ENCODE measurements at regions not wholly inside any gene's neighbourhood (a gene's known extent, or its start where the extent isn't known, plus 50 kb on each side); places are given as distances from the start of the nearest gene placed in this dataset.
A peak's percentile ranks its signal among the peaks of the same experiment; 100 is the strongest.

DNA sequence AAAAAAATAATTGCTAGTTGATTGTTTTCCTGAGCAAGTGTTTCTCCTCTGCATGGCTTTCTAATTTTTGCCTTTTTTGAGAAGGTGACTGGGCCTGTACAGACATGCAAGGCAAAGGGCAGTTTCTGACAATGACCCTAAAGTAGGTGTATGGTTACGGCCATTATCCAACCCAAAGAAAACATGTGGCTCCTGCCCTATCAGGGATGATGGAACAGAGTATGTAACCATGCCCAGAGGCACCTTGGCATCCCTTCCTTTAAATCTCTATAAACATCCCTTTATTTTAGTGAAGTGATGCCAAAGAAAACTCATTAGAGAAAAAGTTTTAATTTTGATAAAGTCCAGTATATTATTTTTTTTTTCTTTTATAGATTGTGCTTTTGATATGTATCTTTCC, 217.5 kb downstream of the LPIN1 start:
- TF ChIP-seq GATA3 (IDR thresholded peaks at IDR 0.05; ENCODE audit: low read depth, low read length) (no peak), GATA2 (IDR thresholded peaks at IDR 0.05; ENCODE audit: low read depth, low read length) (no peak)

DNA sequence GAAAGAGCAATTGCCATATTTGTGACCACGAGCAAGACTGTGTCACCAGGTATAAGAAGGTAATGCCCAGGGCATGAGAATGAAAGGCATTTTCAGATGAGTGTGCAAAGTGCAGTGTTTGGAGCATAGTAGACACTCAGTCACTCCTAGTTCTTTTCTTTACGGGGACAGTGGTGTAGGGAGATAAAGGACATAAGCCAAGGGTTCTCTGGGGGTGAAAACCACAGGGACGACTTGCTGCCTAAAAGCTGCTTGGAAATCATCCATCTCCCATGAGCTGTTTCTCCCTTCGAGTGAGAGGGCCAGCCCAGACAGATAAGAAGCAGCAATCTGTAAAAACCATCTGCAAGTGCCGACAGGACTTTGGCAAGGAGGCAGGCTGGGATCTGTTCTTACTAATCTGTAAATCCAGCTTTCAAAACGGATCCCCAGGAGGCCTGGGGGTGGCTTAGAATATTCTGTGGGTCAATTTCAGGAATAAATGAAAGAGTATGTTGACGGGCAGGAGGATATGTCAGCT, 221.6 kb downstream of the LPIN1 start:
- no peak; the same call in 1 of the 2 replicates for TF ChIP-seq GATA3 (IDR thresholded peaks at IDR 0.05; ENCODE audit: low read depth, low read length)
- peak; percentile 91 for TF ChIP-seq GATA2 (IDR thresholded peaks at IDR 0.05; ENCODE audit: low read depth, low read length)

DNA sequence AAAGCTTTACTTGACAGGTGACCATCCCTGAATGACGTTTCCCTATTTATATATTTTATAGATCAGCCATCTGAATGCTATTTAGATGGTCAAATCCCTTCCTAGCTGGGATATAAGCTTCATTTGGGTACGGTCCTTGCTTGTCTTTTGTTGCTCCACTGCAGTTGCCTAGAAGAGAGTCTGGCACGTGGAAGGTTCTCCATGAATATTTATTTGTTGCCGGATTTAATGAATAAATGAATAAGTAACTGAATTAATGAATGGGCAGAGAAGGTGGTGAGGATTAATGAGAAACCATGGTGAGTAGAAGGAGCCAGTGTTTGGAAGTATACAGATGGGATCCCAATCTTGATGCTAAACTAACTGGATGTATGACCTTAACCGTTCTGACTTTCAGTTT, 222.1 kb downstream of the LPIN1 start:
- TF ChIP-seq GATA2 (IDR thresholded peaks at IDR 0.05; ENCODE audit: low read depth, low read length) (no peak), GATA3 (IDR thresholded peaks at IDR 0.05; ENCODE audit: low read depth, low read length) (no peak)

DNA sequence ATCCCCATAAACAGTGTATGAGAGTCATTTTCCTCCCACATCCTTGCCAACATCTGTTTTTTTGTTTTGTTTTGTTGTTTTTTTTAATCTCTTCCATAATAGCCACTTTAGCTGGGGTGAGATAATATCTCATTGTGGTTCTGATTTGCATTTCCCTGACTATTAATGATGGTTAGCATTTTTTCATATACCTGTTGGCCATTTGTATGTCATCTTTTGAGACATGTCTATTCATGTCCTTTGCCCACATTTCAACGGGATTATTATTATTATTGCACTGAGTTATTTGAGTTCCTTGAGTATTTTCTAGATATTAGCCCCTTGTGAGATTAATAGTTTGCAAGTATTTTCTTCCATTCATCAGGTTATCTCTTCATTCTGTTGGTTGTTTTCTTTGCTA, 223.3 kb downstream of the LPIN1 start:
- no peak for TF ChIP-seq GATA2 (IDR thresholded peaks at IDR 0.05; ENCODE audit: low read depth, low read length)
- TF ChIP-seq GATA3 (IDR thresholded peaks at IDR 0.05; ENCODE audit: low read depth, low read length), result no peak

DNA sequence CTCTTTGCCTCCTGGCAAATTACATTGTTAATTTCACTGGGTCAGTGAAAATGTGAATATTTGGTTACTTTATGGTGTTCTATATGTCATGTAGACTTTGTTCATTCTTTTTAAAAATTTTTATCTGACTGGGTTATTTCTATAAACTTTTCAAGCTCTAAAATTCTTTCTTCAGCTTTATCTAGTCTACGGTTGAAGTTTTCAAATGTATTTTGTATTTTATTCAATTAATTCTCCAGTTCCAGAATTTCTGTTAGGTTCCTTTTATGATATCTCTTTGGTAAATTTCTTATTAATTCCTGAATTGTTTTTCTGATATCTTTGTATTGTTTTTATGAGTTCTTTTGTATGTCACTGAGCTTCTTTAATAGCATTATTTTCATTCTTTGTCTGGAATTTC, 228.1 kb downstream of the LPIN1 start:
- TF ChIP-seq GATA3 (IDR thresholded peaks at IDR 0.05; ENCODE audit: low read depth, low read length) (no peak), GATA2 (IDR thresholded peaks at IDR 0.05; ENCODE audit: low read depth, low read length) (no peak)

DNA sequence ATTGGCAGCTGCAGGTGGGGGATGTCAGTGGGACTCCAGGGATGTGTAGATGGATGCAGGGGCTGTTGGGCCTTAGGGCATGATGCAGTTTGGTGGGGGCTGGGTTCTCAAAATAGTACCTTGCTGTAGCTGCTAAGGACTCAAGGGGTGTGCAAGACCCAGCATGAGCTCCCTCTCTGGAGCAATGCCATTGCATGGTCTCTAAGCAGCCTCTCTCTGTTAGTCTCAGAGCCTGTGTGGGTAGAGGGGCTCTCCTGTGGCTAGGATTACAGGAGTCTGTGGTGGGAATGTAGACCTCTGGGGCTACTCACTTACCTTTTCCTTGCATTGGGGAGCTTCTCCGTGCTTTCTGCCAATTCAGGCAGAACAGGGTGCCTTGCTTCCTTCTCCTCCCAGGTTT, 228.9 kb downstream of the LPIN1 start:
- TF ChIP-seq GATA3 (IDR thresholded peaks at IDR 0.05; ENCODE audit: low read depth, low read length), result no peak
- TF ChIP-seq GATA2 (IDR thresholded peaks at IDR 0.05; ENCODE audit: low read depth, low read length), result no peak

DNA sequence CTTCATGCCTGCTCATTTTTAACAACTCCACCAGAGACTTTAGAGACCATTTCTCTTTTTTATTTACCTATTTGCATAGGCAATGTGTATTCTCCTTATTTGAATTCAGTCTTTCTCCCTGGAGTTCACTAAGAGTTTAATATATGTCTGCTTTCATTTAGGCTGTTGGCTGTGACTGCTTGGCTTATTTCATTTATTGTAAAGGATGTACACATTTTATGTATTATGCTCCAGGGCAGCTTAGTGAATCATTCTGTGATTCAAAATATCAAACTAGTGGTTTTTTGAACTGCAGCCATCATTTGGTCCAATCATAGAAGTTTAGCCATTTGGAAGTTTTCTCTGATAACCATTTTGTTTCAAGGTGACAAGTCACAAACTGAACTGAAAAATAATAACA, 229.6 kb downstream of the LPIN1 start:
- TF ChIP-seq GATA3 (IDR thresholded peaks at IDR 0.05; ENCODE audit: low read depth, low read length) (no peak), GATA2 (IDR thresholded peaks at IDR 0.05; ENCODE audit: low read depth, low read length) (no peak)

DNA sequence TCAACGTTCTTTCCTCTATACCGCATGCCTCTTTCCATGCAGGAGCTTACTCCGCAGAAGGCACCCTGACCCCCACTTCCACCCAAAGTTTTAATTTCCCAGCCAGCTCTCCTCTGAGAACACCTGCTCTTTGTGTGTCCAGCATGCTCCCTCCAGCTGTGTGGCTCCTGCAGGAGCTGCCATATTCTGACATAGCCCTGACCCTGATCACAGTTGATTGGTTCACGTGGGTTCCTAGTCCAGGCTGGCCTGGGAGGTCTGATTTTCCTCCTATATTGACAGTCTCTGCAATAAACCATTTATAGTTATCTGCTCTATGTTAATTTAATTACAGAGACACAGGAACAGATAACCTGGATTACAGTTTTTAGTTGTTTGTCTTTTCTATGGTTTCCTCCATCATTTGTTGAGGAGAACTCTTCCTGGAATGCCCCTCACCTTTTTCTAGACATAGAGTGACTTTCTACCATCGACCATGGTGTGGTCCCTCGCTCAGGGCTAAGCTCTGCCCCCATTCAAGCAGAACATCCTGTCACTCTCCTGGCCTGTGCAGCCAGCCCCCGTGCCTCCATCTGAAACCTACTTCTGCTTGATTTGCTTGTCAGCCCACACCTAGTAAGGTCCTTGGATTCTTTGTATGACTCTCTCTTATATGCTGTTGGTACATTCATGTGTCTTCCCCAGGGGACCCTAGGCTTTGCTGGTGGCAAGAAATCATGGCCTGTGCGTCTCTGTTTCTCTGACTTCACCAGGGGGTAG, 231.5 kb downstream of the LPIN1 start:
- TF ChIP-seq GATA2 (IDR thresholded peaks at IDR 0.05; ENCODE audit: low read depth, low read length) (no peak), GATA3 (IDR thresholded peaks at IDR 0.05; ENCODE audit: low read depth, low read length) (no peak)

DNA sequence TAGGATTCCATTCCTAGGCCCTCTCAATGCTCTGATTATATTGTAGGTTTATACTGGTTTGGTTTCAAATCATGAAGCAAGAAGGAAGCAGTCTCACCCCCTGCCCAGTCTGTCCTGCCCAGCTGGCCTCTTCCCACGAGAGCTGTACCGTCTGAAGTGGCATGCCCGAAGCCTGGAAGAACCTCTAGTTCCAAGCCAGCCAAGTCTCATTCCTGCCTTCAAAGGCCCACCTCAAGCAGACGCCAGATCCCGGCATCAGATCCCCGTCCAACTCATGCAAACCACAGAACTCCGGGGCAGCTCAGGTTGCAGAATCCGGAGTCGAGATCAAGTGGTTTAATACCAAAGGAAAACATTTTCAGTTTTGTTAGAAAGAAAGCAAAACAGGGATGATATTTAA, 234.4 kb downstream of the LPIN1 start:
- TF ChIP-seq GATA3 (IDR thresholded peaks at IDR 0.05; ENCODE audit: low read depth, low read length), result no peak
- no peak for TF ChIP-seq GATA2 (IDR thresholded peaks at IDR 0.05; ENCODE audit: low read depth, low read length)

DNA sequence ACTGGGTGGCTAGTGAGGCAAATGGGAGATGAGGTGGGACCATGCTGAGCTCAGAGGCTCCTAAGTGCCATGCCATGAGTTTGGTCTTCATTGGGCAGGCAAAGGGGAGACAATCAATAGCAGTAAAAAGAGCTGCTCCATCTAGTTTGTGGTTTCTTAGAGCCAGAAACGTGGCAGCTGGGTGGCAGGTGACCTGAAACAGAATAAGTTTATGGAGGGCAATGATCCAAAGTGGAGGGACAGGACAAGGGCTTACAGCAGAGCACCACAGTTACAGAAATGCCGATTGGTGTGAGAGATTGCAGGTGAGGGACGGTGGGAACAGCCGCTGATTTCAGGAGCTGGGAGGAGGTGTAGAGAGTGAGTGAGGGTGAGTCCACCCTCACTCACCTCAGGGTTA, 237.0 kb downstream of the LPIN1 start:
- TF ChIP-seq GATA2 (IDR thresholded peaks at IDR 0.05; ENCODE audit: low read depth, low read length) (no peak), GATA3 (IDR thresholded peaks at IDR 0.05; ENCODE audit: low read depth, low read length) (no peak)

DNA sequence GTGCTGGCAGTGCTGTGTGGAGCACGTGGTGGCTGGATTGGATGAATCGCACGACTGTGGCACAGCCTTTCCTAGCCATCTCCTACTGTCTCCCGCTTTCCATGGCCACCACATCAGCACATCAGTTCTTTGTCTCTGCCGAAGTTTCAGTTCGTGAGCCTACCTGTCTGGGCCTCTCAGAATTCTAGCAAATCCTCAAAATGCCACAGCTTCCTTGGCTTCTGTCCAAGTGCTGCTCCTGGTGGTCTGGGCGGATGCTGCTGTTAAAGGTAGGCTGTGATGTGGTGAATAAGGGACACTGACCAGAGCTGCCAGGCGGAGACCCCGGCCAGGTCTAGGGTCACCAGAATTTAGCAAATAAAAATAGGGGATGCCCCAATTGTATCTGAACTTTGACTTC, 237.4 kb downstream of the LPIN1 start:
- TF ChIP-seq GATA2 (IDR thresholded peaks at IDR 0.05; ENCODE audit: low read depth, low read length) (no peak), GATA3 (IDR thresholded peaks at IDR 0.05; ENCODE audit: low read depth, low read length) (no peak)

DNA sequence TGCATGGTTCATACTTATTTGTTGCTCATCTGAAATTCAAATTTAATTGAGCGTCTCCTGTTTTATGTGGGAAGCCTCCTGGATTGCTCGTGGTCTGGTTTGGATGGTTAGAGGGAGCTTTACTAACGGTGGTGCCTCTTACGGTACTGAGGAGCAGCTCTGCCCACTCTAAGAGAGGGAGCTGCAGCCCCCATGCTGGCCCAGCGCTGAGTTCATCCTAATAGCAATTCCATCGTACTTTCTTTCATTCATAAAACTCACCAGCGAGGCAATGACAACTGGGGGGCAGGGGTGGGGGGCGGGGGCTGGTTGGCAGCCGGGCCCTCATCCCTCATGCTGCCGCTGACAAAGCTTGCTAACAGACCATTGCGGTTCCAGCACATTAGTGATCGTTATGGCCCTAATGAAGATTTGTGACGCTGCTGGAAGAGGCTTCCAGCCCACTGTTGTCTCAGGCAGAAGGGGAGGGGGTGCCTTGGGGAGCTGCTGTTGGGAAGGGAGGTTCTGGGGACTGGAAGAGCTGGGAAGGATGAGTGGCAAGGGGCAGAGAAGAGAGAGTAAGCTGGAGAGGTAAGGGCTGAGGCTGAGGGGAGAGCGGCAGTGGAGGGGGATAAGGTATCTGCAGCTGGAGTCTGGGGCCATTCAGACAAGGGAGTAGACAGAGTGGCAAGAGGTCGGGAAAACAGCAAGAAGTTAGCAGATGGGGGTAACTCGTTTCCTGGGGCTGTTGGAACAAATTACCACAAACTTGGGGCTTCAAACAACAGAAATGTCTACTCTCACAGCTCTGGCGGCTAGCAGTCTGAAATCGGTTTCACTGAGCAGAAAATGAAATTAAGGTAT, 238.1 kb downstream of the LPIN1 start:
- TF ChIP-seq GATA2 (IDR thresholded peaks at IDR 0.05; ENCODE audit: low read depth, low read length) (no peak), GATA3 (IDR thresholded peaks at IDR 0.05; ENCODE audit: low read depth, low read length) (no peak)

DNA sequence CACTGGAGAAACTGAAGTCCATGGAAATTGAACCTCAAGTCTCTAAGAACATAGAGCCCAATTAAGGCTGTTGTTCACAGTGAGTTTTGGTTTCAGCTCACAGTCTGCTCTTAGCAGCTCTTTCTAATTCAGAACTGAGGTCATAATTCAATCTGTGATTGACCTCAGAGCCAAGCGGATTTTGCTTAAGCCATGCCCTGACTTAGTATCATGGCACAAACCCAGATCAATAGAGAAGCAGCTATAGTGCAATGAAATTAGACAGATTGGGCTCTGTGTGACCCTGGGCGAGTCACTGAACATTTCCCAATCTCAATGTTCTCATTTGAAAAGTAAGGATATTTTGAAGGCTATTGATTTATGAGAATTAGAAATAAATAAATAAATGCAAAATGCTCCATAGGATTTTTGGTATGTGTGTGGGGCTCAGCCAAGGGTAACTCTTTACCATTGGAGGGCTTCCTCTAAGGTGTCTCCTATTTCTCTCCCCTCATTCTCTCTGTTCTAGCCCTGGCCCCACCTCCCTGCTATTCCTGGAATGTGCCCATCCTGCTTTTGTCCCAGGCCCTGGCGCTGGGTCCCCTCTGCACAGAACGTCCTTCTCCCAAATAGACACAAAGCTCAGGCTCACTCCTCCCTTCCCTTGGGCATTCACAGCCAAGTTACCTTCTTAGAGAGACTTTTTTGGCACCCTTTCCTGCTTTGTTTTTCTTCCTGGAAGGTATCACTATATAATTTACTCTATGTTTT, 239.6 kb downstream of the LPIN1 start:
- no peak for TF ChIP-seq GATA3 (IDR thresholded peaks at IDR 0.05; ENCODE audit: low read depth, low read length)
- no peak for TF ChIP-seq GATA2 (IDR thresholded peaks at IDR 0.05; ENCODE audit: low read depth, low read length)

DNA sequence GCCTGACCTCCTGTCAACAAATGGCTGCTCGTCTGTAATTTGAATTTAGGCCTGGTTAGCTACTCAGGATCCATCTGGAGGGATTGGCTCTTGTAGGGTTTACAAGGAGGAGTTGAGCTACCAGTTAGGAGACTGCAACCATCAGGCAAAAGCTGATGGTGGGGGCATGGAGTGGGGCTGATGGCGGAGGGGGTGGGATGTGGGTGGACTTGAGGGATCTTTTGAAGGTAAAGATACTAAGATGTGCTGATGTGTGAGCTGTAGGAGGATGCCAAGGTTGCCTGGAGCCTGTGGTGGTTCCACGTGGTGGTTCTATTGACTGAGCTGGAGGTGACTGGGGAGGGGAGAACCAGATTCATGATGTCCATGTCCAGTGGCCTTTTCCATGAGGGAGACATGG, 240.7 kb downstream of the LPIN1 start:
- TF ChIP-seq GATA2 (IDR thresholded peaks at IDR 0.05; ENCODE audit: low read depth, low read length) (no peak), GATA3 (IDR thresholded peaks at IDR 0.05; ENCODE audit: low read depth, low read length) (no peak)

All from SH-SY5Y (cell line).